NT2/D1 (cell line): ENCODE measurements at regions not wholly inside any gene's neighbourhood (a gene's known extent, or its start where the extent isn't known, plus 50 kb on each side); places are given as distances from the start of the nearest gene placed in this dataset.

Experiments used
- YY1 ChIP-seq: IDR thresholded peaks from 2 replicates; pipeline ENCODE4 v1.6.1; 2011; ENCODE audit not compliant: insufficient read length, insufficient read depth
- ZNF274 ChIP-seq: IDR thresholded peaks from 2 replicates; pipeline ENCODE4 v1.6.1; 2011; ENCODE audit warnings: mild to moderate bottlenecking, low read depth, low read length

- TF ChIP-seq ZNF274 (no peak), YY1 (no peak)
Observed at GRCh38 chr3:163573324-163573723, 1505.0 kb downstream of the SI start.
